Activated CD8-positive, alpha-beta memory T cell treated with anti-CD3 and anti-CD28 coated beads for 36 hours (primary cell): ENCODE measurements at regions not wholly inside any gene's neighbourhood (a gene's known extent, or its start where the extent isn't known, plus 50 kb on each side); places are given as distances from the start of the nearest gene placed in this dataset.

ENCODE experiments used
- CTCF ChIA-PET: fragments of 350-600 bp; sonication (Branson Sonifier 250); formaldehyde crosslinking; loops from one replicate; lab custom pipeline; 2021; ENCODE audit warnings: antibody characterized with exemption; lab: Charles Lee
- POLR2A ChIA-PET: fragments of 350-600 bp; sonication (Branson Sonifier 250); formaldehyde crosslinking; loops from one replicate; lab custom pipeline; 2021; ENCODE audit warnings: antibody characterized with exemption; lab: Charles Lee

DNA sequence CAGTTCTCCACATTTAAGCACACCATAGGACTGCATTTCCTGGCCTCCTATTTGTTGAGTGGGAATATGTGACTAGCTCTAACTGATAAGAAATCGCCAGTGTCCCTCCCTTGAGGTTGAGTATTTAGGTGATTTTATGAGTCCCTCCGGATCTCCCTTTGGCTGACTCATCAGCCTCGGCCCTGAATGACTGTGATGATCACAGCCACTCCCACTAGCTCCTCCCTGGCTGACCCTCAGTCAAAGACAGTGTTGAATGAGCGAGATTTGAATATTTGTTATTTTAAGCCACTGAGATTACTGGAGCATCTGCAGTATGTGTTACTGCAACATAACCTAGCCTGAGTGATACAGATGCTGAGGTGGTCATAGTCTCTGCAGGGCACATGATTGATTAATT, 515.3 kb downstream of the EPHB1 start:
- ChIA-PET CTCF (no interaction called here), POLR2A (no interaction called here)

GRCh38 chr3:135311699-135312098, 516.6 kb downstream of the EPHB1 start:
- ChIA-PET CTCF (no interaction called here), POLR2A (no interaction called here)

- ChIA-PET CTCF (no interaction called here), POLR2A (no interaction called here)
Observed at GRCh38 chr3:135314237-135314636, 519.2 kb downstream of the EPHB1 start.

GRCh38 chr3:135324301-135324700, 529.2 kb downstream of the EPHB1 start:
- POLR2A ChIA-PET: no interaction called here
- CTCF ChIA-PET: interaction anchor here (0.7 kb wide), 1 partner anchor 31 kb away, joined by 3 read pairs; no protein-coding TSS in a partner anchor

GRCh38 chr3:135325096-135325495, 530.0 kb downstream of the EPHB1 start:
- ChIA-PET POLR2A (no interaction called here), CTCF (no interaction called here)

- ChIA-PET POLR2A (no interaction called here), CTCF (no interaction called here)
Observed at GRCh38 chr3:135325726-135326235, 530.7 kb downstream of the EPHB1 start.

DNA sequence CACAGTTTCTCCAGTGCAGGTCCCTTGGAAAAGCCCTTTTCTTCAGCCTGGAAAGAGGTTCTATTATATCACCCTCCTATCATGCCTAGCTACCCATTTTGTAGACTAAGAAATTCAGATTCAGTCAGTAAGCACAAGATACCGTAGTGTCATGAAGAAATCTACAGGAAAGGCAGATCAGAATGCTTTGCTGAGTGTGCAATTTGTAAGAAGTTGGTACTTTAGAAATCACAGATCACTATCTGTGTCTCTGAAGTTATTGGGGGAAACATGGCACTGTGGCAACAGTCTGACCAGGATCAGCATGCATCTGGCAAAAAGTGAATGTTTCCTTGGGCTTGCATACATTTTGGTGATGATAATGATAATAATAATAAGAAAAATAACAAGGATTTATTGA, 531.8 kb downstream of the EPHB1 start:
- POLR2A ChIA-PET: no interaction called here

GRCh38 chr3:135328036-135328435, 533.0 kb downstream of the EPHB1 start:
- POLR2A ChIA-PET: no interaction called here
- CTCF ChIA-PET: no interaction called here

More for the DNA sequence above, 531.8 kb downstream of the EPHB1 start:
- CTCF ChIA-PET: no interaction called here

DNA sequence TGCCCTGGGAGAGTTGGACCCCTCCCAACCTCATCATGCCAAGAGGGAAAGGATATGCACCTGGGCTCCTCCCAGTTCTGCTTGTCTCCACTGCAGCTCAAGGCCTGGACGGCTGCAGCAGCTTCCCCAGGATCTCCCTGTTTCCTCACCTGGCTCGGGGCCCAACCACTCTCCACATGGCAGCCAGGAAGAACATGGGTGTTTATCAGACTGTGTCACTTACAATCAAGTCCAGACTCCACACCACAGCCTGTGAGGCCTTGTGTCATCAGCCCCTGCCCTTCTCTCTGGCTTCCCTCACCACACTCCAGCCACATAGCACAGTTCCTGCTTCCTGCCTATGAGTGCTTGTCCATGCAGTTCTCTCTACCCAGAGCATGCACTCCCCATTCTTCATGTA, 534.4 kb downstream of the EPHB1 start:
- CTCF ChIA-PET: no interaction called here
- POLR2A ChIA-PET: no interaction called here

DNA sequence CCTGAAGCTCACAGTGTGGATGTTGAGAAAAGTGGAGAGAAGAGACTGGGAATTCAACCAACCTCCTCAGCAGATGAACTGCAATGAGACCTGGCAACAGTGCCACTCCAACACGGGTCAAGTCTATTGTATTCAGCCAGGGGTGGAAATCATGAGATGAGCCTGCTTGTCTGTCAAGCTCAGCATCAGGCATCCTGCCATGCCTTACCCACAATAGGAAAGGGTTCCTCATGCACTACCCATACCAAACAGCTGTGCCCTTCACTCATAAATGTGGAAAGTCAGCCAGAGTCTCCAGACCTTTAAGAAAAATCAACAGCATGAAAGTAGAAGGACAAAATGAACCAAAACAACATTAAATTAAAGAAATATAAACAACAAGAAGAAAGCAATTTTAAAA, 542.1 kb downstream of the EPHB1 start:
- POLR2A ChIA-PET: no interaction called here
- CTCF ChIA-PET: no interaction called here

- CTCF ChIA-PET: no interaction called here
Observed at GRCh38 chr3:135348690-135349089, 553.6 kb downstream of the EPHB1 start.

DNA sequence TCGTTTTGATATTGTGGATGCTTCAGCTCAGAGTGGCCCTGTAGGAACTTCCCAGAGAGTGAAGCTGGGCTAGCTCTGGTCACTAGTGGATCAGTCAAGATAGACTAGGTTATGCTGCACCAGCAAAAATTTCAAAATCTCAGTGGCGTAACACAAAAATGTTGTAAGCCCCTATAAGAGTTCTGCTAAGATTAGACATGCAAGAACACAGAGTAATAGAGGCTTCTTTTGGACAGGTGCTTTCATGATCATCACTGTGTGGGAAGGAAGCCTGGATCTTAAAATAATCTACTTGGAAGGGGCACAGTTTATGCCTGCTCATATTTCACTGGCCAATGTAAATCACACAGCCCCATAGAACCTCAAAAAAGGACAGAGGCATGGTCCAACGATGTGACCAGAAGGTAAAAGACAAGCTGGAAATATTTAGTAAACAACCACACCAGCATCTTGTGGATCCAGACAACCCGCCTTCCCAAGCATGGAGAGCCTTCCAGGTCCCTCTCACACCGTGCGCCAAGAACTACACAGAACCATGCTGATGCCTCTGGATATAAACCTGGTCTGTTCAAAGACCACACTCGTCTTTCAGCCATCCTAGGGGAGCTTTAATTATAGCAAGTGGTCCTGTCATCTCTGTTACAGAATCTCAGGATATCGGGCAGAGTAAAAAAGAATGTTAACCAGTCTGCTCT, 554.3 kb downstream of the EPHB1 start:
- ChIA-PET CTCF (no interaction called here), POLR2A (no interaction called here)

More at GRCh38 chr3:135348690-135349089, 553.6 kb downstream of the EPHB1 start:
- POLR2A ChIA-PET: no interaction called here

- ChIA-PET POLR2A (no interaction called here), CTCF (no interaction called here)
Observed at GRCh38 chr3:135352213-135352612, 557.2 kb downstream of the EPHB1 start.

GRCh38 chr3:135362889-135363288, 567.8 kb downstream of the EPHB1 start:
- ChIA-PET CTCF (no interaction called here), POLR2A (interaction anchor here (0.5 kb wide), 1 partner anchor 290 kb away, joined by 3 read pairs; no protein-coding TSS in a partner anchor)

GRCh38 chr3:135364676-135365075, 569.6 kb downstream of the EPHB1 start:
- POLR2A ChIA-PET: no interaction called here
- CTCF ChIA-PET: no interaction called here

GRCh38 chr3:135366816-135367215, 571.8 kb downstream of the EPHB1 start:
- CTCF ChIA-PET: no interaction called here
- POLR2A ChIA-PET: no interaction called here

DNA sequence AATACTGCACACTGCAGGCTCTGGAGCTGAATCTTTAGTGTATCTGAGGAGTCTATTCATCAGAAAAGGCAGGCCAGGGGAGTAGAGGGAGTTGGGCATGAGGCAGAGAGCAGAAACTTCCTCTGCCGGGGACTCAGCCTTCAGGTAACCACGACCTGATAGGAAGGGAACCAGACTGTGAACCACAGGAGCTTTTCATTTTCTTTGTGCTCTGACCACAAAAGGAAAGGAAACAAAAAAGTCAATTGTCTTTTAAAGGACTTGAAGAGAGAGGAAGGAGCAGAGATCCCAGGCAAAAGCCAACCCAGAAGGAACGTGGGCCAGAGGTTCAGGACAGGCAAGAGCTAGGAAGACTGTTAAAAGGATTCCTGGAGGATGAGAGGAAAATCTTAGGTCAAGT, 573.3 kb downstream of the EPHB1 start:
- ChIA-PET CTCF (no interaction called here), POLR2A (no interaction called here)

- POLR2A ChIA-PET: no interaction called here
- CTCF ChIA-PET: no interaction called here
Observed at GRCh38 chr3:135368781-135369180, 573.7 kb downstream of the EPHB1 start.

DNA sequence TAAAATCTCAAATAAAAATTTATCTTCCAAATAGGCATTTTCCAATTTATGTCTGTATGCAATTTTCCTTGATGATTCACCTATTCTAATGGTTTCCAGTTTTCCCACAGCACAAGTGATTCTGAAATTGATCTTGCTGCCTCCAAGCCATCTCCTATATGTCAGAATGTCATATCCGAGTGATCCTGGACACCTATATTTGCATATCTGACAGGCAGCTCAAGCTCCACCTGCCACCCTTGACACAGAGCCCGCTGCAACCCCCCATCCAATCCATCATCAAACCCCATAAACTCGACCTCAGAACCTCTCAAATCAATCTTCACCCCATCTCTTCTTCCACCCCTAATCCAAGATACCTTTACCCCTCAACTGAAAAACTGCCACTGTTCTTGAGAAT, 579.5 kb downstream of the EPHB1 start:
- CTCF ChIA-PET: no interaction called here

DNA sequence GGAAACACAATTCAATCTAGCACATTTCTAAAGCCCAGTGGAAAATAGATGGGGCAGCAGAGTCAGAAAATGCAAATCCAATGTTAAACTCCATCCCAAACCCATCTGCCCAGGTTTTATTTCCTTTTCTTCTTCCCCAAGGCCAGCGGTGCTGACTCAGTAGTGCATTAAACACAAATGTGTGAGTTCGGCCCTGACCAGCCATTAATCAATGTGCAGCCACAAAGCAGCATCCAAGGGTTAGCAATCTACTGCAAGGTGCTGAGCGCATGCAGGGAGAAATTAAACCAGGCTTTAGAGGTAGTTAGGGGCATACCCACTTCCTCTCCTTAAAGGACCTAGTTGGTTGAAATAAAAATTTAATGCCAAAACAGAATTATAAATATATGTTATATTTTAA, 583.3 kb upstream of the PPP2R3A start:
- POLR2A ChIA-PET: no interaction called here
- CTCF ChIA-PET: no interaction called here

More for the DNA sequence above, 579.5 kb downstream of the EPHB1 start:
- POLR2A ChIA-PET: no interaction called here

- ChIA-PET CTCF (no interaction called here), POLR2A (no interaction called here)
Observed at GRCh38 chr3:135382621-135383020, 582.9 kb upstream of the PPP2R3A start.

GRCh38 chr3:135383301-135383700, 582.2 kb upstream of the PPP2R3A start:
- CTCF ChIA-PET: no interaction called here
- POLR2A ChIA-PET: no interaction called here
